Kidney tubule cell (primary cell): ENCODE measurements at regions not wholly inside any gene's neighbourhood (a gene's known extent, or its start where the extent isn't known, plus 50 kb on each side); places are given as distances from the start of the nearest gene placed in this dataset.

Experiments used
- DNase-seq: peaks from one replicate; pipeline ENCODE4 v3.0.0-alpha.2; 2018; ENCODE audit warnings: low spot score

GRCh38 chr1:56390934-56391731, 188.2 kb downstream of the PLPP3 start:
- DNase-seq, result no peak

- peak; percentile 28 for DNase-seq
Measured at GRCh38 chr1:56390232-56390867, 189.0 kb downstream of the PLPP3 start.

GRCh38 chr1:56389813-56390212, 189.6 kb downstream of the PLPP3 start:
- DNase-seq, result peak; percentile 20

- DNase-seq, result peak; percentile 38
Measured at GRCh38 chr1:56387071-56387740, 192.2 kb downstream of the PLPP3 start.

GRCh38 chr1:56385314-56385713, 194.0 kb downstream of the PLPP3 start:
- DNase-seq, result no peak

- DNase-seq, result no peak
Measured at GRCh38 chr1:56382929-56383328, 196.4 kb downstream of the PLPP3 start.

- no peak for DNase-seq
Measured at GRCh38 chr1:56380531-56380930, 198.8 kb downstream of the PLPP3 start.

- no peak for DNase-seq
Measured at GRCh38 chr1:56378341-56379070, 200.9 kb downstream of the PLPP3 start.

- no peak for DNase-seq
Measured at GRCh38 chr1:56377431-56377830, 201.9 kb downstream of the PLPP3 start.

GRCh38 chr1:56376188-56376984, 203.0 kb downstream of the PLPP3 start:
- DNase-seq, result peak; percentile 74

GRCh38 chr1:56375326-56375804, 204.0 kb downstream of the PLPP3 start:
- DNase-seq, result no peak

- peak; percentile 57 for DNase-seq
Measured at GRCh38 chr1:56374026-56374974, 205.1 kb downstream of the PLPP3 start.

GRCh38 chr1:56370513-56370912, 208.8 kb downstream of the PLPP3 start:
- DNase-seq, result no peak

GRCh38 chr1:56363007-56363770, 216.2 kb downstream of the PLPP3 start:
- no peak for DNase-seq

GRCh38 chr1:56360021-56360420, 219.3 kb downstream of the PLPP3 start:
- DNase-seq, result no peak

- no peak for DNase-seq
Measured at GRCh38 chr1:56359056-56359455, 220.3 kb downstream of the PLPP3 start.

- peak; percentile 2 for DNase-seq
Measured at GRCh38 chr1:56357927-56358690, 221.3 kb downstream of the PLPP3 start.

GRCh38 chr1:56356376-56356990, 222.9 kb downstream of the PLPP3 start:
- no peak for DNase-seq
